ENCODE measurements at regions not wholly inside any gene's neighbourhood (a gene's known extent, or its start where the extent isn't known, plus 50 kb on each side); places are given as distances from the start of the nearest gene placed in this dataset.

DNA sequence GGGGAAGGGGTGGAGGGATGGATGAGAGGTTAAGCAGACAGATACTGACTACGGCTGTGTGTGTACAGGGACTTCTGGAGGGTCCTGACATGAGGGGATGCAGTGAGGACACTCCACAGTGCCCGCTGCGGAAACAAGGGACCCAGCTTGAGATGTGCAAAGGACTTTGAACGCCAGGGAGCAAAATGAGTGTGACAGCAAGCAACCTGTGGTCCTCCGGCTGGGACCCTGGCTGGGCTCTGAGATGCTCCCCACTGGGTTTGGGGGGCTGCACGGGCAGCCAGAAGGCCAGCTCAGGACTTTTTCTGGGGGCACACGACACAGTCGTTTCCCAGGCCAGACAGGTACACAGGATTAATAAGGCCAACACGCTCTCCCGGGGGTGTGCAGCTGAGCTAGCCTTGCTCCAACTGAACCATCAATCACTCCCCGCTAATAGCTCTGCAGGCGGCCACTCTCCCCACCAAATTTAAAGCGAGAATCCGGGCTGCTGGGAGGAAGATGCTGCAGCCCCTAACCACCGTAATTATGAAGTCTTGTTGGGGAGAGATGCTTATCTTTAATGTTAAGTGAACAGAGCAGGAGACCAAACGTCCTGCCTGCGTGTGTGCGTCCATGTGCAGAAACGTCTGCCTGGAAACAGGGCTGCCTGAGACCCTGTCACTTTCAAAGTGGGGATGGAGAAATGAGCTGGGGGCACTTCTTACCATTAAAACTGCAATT is 51.6 kb upstream of the DLK1 start:
- DNase-seq: no peak

DNA sequence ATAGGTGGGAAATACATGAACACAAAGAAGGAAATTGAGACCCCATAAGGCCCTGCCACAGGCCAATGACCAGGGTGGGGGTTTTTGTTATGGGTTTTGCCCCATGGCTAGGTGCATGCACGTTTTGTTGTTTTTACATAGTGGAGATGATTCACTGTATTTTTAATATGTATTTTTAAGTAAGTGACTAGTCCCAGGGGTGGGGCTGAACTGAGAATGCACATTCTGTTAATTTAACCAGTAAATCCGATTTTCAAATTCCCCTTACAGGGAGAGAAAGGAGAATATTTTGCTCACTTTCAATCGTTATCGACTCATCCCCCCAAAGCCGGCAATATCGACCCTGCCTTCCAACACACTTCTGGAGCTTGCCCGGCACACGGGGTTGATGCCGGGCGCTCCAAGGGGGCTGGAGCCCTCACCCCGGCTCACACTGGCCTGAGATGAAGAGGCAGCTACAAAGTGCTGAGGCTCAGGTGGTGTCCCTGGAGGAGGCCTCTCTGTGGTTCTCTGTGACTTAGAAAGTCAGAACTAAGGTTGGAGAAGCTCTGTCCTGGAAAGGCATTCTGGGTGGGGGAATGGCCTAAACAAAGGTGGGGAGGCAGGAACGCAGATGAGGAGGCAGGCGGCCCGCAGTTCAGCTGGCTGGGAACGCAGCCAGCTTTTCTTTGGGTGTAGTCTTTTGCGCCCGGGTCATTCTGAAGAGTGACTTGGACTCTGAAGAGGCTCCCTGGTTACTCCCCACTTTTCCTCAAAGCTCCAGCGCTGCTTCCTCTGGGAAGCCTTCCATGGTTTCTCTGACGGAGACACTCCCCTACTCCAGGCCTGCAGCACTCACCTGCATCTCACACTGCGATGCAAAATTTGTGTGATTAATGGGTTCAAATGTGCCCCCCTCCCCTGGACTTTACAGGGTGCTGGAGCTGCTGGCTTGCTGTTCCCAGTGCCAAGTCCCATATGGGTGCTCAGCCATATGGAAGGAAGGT is 50.7 kb upstream of the DLK1 start:
- peak; percentile 62 for DNase-seq
